Glutamatergic neuron (in vitro differentiated cells): ENCODE measurements at regions not wholly inside any gene's neighbourhood (a gene's known extent, or its start where the extent isn't known, plus 50 kb on each side); places are given as distances from the start of the nearest gene placed in this dataset.

Experiments used
- DNase-seq: peaks from one replicate; pipeline ENCODE4 v3.0.0; 2022
- H3K27ac Mint-ChIP-seq: one replicate; pipeline ENCODE4 v1.8.0; 2020; ENCODE audit warnings: mild to moderate bottlenecking, mixed read lengths, inconsistent platforms; ENCODE audit not compliant: unreplicated experiment
- H3K27me3 Mint-ChIP-seq: one replicate; pipeline ENCODE4 v1.8.0; 2020; ENCODE audit warnings: mild to moderate bottlenecking, moderate library complexity, mixed read lengths, inconsistent platforms; ENCODE audit not compliant: unreplicated experiment
- H3K36me3 Mint-ChIP-seq: one replicate; pipeline ENCODE4 v1.8.0; 2020; ENCODE audit warnings: mild to moderate bottlenecking, mixed read lengths, inconsistent platforms; ENCODE audit not compliant: unreplicated experiment
- H3K4me1 Mint-ChIP-seq: one replicate; pipeline ENCODE4 v1.8.0; 2020; ENCODE audit warnings: mild to moderate bottlenecking, low read depth, mixed read lengths, inconsistent platforms; ENCODE audit not compliant: unreplicated experiment
- H3K4me3 Mint-ChIP-seq: one replicate; pipeline ENCODE4 v1.8.0; 2020; ENCODE audit warnings: mild to moderate bottlenecking, mixed read lengths, inconsistent platforms; ENCODE audit not compliant: unreplicated experiment
- H3K9me3 Mint-ChIP-seq: one replicate; pipeline ENCODE4 v1.8.0; 2020; ENCODE audit warnings: mild to moderate bottlenecking, moderate library complexity, mixed read lengths, inconsistent platforms; ENCODE audit not compliant: unreplicated experiment
- TF ChIP-seq, protein P1 (sequence below): fragments of 200-600 bp; sonication (generic); IDR thresholded peaks from one replicate; pipeline ENCODE4 v1.5.0; 2021; ENCODE audit not compliant: partially characterized antibody, unreplicated experiment

DNA sequence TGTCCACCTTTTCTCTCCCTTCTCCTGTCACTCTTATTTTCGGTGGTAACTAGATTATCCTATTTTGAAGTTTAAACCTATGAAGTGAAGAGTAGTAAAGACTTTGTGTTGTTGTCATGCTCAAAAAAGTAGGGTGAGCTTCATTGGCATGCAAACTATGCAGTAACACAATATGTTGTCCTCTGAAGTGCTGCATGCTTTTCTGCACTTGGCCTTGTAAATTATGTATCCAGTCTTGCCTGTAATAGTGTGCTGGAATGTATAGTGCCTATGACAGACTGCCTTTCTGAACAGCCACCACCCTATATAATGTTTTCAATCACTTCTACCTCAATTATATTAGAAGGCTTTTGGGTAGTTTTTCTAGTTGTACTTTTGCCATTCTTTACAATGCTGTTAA lies 1198.2 kb upstream of the PCDH20 start:
- DNase-seq = no peak
- no peaks in the 10 kb centered on the region for H3K36me3 Mint-ChIP-seq
- H3K4me1 Mint-ChIP-seq = no peaks in the 10 kb centered on the region
- H3K27me3 Mint-ChIP-seq = peaks cover 2% of the 10 kb centered on the region
- H3K9me3 Mint-ChIP-seq = no peaks in the 10 kb centered on the region
- TF ChIP-seq, protein P1, sequence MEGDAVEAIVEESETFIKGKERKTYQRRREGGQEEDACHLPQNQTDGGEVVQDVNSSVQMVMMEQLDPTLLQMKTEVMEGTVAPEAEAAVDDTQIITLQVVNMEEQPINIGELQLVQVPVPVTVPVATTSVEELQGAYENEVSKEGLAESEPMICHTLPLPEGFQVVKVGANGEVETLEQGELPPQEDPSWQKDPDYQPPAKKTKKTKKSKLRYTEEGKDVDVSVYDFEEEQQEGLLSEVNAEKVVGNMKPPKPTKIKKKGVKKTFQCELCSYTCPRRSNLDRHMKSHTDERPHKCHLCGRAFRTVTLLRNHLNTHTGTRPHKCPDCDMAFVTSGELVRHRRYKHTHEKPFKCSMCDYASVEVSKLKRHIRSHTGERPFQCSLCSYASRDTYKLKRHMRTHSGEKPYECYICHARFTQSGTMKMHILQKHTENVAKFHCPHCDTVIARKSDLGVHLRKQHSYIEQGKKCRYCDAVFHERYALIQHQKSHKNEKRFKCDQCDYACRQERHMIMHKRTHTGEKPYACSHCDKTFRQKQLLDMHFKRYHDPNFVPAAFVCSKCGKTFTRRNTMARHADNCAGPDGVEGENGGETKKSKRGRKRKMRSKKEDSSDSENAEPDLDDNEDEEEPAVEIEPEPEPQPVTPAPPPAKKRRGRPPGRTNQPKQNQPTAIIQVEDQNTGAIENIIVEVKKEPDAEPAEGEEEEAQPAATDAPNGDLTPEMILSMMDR = no peak
- no peak overlapping the region for H3K4me3 Mint-ChIP-seq
- no peak overlapping the region for H3K27ac Mint-ChIP-seq

DNA sequence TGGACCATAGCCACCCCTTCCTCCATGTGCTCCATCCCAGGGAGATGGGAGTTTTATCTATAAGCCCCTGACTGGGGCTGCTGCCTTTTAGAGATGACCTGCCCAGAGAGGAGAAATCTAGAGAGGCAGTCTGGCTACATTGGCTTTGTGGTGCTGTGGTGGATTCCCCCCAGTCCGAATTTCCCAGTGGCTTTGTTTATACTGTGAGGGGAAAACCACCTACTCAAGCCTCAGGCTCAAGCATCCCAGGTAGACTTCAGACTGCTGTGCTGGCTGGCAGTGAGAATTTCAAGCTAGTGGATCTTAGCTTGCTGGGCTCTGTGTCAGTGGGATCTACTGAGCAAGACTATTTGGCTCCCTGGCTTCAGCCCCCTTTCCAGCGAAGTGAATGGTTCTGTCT lies 1195.7 kb upstream of the PCDH20 start:
- Mint-ChIP-seq H3K36me3 (peaks cover 5% of the 10 kb centered on the region), H3K27ac (no peak overlapping the region)

DNA sequence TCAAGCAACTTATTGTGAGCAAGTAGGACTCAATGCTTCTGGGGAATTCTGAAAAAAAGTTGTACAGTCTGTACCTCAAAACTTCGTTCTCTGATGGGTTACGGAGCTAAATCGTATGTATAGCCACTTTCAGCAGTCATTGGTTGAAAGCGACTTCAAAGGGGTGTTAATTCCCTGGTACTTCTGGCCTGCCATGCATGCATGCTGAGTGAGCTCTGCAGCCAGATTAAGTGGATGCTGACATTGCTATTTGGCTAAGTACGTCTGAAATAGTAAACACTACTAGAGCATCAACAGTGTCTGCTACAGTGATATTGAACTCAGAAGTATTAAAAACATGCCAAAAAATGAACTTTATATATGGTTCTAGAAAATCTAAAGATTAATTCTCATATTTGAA lies 1183.1 kb upstream of the PCDH20 start:
- no peaks in the 10 kb centered on the region for H3K9me3 Mint-ChIP-seq
- no peak for DNase-seq
- H3K4me1 Mint-ChIP-seq = no peaks in the 10 kb centered on the region
- H3K36me3 Mint-ChIP-seq = no peaks in the 10 kb centered on the region
- H3K4me3 Mint-ChIP-seq = no peak overlapping the region
- H3K27me3 Mint-ChIP-seq = peaks cover 2% of the 10 kb centered on the region
- TF ChIP-seq, protein P1 = no peak
- H3K27ac Mint-ChIP-seq = no peak overlapping the region

More for the DNA sequence above, 1195.7 kb upstream of the PCDH20 start:
- TF ChIP-seq, protein P1 = no peak
- Mint-ChIP-seq H3K27me3 (peaks cover 2% of the 10 kb centered on the region), H3K4me1 (no peaks in the 10 kb centered on the region), H3K4me3 (no peak overlapping the region), H3K9me3 (peaks cover 1% of the 10 kb centered on the region)
- DNase-seq = no peak

DNA sequence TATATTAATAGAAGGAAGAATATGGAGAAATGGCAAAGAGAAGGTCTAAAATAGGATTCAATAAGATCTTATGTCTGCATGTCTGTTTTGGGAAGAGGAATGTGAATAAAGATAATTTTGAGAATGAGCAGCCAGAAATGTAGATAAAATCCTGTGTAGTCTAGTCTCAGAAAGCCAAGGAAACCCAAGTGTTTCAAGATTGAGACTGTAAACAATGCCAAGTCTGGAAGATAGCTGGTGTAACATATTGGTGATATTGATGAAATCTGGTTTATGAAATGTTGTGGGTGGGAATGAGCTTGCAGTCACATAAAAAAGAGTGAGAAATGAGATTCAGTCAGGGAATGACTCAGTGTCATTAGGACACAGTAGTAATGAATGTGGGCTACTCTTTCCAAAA lies 1180.3 kb upstream of the PCDH20 start:
- H3K4me1 Mint-ChIP-seq = no peaks in the 10 kb centered on the region
- H3K9me3 Mint-ChIP-seq = no peaks in the 10 kb centered on the region
- TF ChIP-seq, protein P1 = no peak

DNA sequence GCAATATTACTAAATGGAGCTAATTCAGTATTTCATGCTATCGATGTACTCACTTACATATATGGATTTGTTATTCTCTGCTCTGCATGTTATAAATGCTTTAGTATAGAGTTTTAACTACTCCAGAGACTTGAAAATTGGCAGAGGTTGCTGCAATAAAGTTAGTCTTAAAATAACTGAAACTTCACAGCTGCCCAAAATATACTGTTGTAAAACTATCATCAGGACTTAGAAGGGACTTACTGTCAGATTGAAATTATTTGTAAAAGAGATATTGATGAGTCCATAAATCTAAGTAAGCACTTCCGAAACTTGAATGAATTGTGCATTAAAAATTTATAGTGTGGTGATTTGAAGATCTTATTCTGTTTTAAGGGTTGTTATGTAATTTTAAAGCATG lies 1178.2 kb upstream of the PCDH20 start:
- TF ChIP-seq, protein P1 = no peak
- DNase-seq = no peak
- H3K36me3 Mint-ChIP-seq = no peaks in the 10 kb centered on the region
- no peaks in the 10 kb centered on the region for H3K4me1 Mint-ChIP-seq
- no peaks in the 10 kb centered on the region for H3K9me3 Mint-ChIP-seq
- peaks cover 2% of the 10 kb centered on the region for H3K27me3 Mint-ChIP-seq
- no peak overlapping the region for H3K27ac Mint-ChIP-seq
- no peak overlapping the region for H3K4me3 Mint-ChIP-seq

More for the DNA sequence above, 1180.3 kb upstream of the PCDH20 start:
- no peak overlapping the region for H3K27ac Mint-ChIP-seq
- H3K4me3 Mint-ChIP-seq = no peak overlapping the region
- DNase-seq = no peak
- H3K27me3 Mint-ChIP-seq = peaks cover 2% of the 10 kb centered on the region
- H3K36me3 Mint-ChIP-seq = no peaks in the 10 kb centered on the region
